GM12873 (cell line): ENCODE measurements at regions not wholly inside any gene's neighbourhood (a gene's known extent, or its start where the extent isn't known, plus 50 kb on each side); places are given as distances from the start of the nearest gene placed in this dataset.

Experiments
- CTCF ChIP-seq: IDR thresholded peaks from 2 replicates; pipeline ENCODE4 v1.5.1; 2012; ENCODE audit warnings: low read depth, mild to moderate bottlenecking, moderate library complexity, low read length, control low read depth; ENCODE audit not compliant: insufficient read depth; ENCODE audit errors: missing control alignments

- no peak for TF ChIP-seq CTCF
These were observed 461.4 kb upstream of the ST8SIA4 start for GRCh38 chr5:101364469-101364868.

DNA sequence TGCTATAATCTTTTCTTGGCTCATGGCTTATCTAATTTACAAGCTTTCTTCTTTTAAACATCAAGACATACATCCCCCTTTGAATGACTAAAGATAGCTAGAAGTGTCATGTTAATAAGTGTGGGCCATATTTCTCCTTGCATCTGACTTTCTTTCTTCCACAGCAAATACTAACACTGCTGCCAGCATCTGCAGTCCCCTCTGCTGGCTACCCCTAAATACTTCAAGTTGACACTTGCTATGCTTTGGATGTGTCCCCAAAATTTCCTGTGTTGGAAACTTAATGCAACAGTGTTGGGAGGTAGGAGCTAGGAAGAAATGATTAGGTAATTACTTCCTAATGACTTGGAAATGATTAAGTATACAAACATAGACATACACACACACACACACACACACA lies 459.0 kb upstream of the ST8SIA4 start:
- no peak for TF ChIP-seq CTCF

GRCh38 chr5:101346906-101347305 lies 443.8 kb upstream of the ST8SIA4 start:
- no peak for TF ChIP-seq CTCF

DNA sequence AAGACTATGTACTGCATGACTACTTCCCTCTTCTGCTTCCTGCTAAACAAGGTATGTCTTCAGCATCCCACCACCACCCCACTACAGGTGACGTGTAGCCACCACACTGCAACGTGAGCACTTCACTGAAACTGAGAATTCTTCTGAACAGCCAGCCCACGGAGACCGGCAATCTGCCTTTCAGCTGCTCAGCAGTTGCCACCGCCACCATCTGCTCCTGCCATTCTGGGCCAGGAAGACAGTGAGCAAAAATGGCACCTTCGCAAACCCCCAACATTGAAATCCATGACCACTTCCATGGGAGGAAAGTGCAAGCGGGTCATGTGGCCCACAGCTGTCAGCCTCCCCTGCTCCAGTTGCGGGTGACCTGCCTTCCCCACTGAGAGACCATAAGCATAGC lies 443.4 kb upstream of the ST8SIA4 start:
- TF ChIP-seq CTCF: no peak

DNA sequence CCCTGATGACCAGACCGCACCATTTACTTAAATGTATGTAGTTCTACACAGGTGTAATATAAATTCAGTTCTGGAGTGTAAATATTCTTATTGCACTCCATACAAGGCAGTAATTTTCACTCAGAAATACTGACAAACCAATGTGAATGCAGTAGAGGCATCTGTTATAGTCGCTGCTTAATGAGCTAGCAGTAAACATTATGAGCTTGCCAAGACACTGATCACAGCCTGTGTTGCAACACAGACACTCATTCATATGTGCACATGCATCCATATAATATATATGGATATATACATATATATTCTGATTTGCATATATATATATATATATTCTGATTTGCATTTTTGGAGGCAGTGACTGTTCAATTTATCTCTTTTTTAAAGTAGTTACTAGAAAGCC lies 435.1 kb upstream of the ST8SIA4 start:
- TF ChIP-seq CTCF: no peak

DNA sequence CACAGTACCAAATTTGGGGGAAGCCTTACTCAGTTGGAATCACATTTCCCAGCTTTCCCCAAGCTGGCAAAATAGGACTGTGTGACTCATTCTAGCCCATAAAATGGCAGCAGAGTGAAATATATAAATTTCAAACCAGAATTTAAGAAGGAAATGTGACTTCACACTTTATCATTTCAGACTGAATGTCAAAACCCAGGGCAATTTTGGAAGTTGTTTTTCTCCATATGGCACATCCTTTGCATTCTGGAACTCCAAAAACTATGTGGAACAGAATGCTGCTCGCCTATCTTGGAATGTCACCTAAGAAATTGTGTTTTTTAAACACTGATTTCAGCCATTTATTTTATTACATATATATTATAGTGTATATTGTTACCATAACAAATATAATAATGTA lies 424.7 kb upstream of the ST8SIA4 start:
- TF ChIP-seq CTCF: no peak

DNA sequence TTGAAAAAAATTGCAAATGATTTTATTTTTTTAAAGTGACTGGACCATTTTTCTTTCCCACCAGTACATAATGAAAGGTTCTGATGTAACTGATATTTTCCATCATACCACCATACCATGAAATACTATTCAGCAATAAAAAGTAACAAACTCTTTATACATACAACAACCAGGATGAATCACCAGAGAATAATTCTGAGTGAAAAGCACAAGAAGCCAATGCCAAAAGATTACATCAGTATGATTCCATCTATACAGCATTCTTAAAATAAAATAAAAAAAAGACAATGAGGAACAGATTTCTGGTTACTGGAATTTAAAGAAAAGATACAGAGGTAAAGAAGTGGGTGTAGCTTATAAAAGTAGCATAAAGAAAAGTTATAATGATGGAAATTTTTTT lies 423.7 kb upstream of the ST8SIA4 start:
- TF ChIP-seq CTCF: no peak
